ENCODE measurements at regions not wholly inside any gene's neighbourhood (a gene's known extent, or its start where the extent isn't known, plus 50 kb on each side); places are given as distances from the start of the nearest gene placed in this dataset.

DNA sequence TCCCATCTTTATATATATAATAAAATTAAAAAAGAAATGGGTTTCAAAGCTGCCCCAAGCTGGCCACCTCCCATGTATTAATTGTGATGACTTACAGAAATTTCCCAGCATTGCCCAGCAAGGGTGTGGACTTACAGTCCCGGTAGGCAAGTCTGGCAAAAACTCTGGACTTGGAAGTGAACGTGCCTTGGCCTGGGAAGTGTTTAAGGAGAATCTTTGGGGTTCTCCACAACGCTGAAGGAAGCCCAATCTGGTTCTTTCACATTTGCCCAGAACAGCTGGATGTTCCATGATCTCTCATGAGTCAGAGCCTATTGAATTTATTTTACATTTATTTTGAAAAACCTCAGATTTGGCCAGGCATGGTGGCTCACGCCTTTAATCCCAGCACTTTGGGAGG, 98.4 kb upstream of the SLC45A1 start:
- TF ChIP-seq POLR2A (IDR thresholded peaks at IDR 0.05; ENCODE audit: low read length) (no peak), GATA1 (IDR thresholded peaks at IDR 0.05; ENCODE audit: low read depth, low read length) (no peak)
